SK-N-SH (cell line): ENCODE measurements at regions not wholly inside any gene's neighbourhood (a gene's known extent, or its start where the extent isn't known, plus 50 kb on each side); places are given as distances from the start of the nearest gene placed in this dataset.

Experiments used
- CTCF ChIA-PET: fragments of 300-600, 350-600 bp; formaldehyde crosslinking; extraction: SDS; loops from one replicate; lab custom pipeline; 2021; lab: Yijun Ruan, JAX
- POLR2A ChIA-PET: fragments of 350-600 bp; sonication (Branson Sonifier 250); formaldehyde crosslinking; extraction: SDS; loops from one replicate; lab custom pipeline; 2020; ENCODE audit warnings: antibody characterized with exemption, inconsistent platforms; lab: Yijun Ruan, JAX
- DNase-seq: peaks from one replicate; pipeline ENCODE4 v3.0.0; 2012
- H2AFZ ChIP-seq: fragments of 200-600 bp; sonication (generic); 2 replicates; pipeline ENCODE4 v1.8.1; 2016; ENCODE audit warnings: antibody characterized with exemption, mild to moderate bottlenecking, low read depth
- H3F3A ChIP-seq: fragments of 200-600 bp; sonication (generic); replicated peaks from 2 replicates; pipeline ENCODE3; 2016; ENCODE audit warnings: antibody characterized with exemption, mild to moderate bottlenecking; ENCODE audit not compliant: insufficient read depth
- H3K27ac ChIP-seq, 2 experiments: fragments of 200-500 bp in 1 of 2; fragments of 200-600 bp in 1 of 2; sonication (Bioruptor generic) in 1 of 2; sonication (generic), shearing (Covaris generic) in 1 of 2; 2 replicates each; pipeline versions ENCODE4 v1.5.1 to v1.6.1; 2014 to 2016; ENCODE audit warnings: low read depth in 2 of 2, inconsistent platforms in 1 of 2, low read length in 1 of 2, mild to moderate bottlenecking in 1 of 2, mixed read lengths in 1 of 2
- H3K27me3 ChIP-seq: fragments of 200-600 bp; sonication (generic), shearing (Covaris generic); 2 replicates; pipeline ENCODE4 v1.6.1; 2016; ENCODE audit warnings: mixed run types; ENCODE audit not compliant: insufficient read depth
- H3K36me3 ChIP-seq, 2 experiments: fragments of 200-500 bp in 1 of 2; fragments of 200-600 bp in 1 of 2; sonication (Bioruptor generic) in 1 of 2; sonication (generic) in 1 of 2; replicated peaks in 1 of 2; 2 replicates each; pipeline versions ENCODE3 to v1.5.1; 2014 to 2016; ENCODE audit warnings: low read length in 1 of 2, mild to moderate bottlenecking in 1 of 2; ENCODE audit not compliant: insufficient read depth in 2 of 2, control insufficient read depth in 1 of 2
- H3K4me1 ChIP-seq, 2 experiments: fragments of 200-500 bp in 1 of 2; fragments of 200-600 bp in 1 of 2; sonication (Bioruptor generic) in 1 of 2; sonication (generic), shearing (Covaris generic) in 1 of 2; 2 replicates each; pipeline versions ENCODE4 v1.5.1 to v1.6.1; 2014 to 2016; ENCODE audit warnings: low read depth in 1 of 2, low read length in 1 of 2, mixed run types in 1 of 2; ENCODE audit not compliant: insufficient read depth in 2 of 2, control insufficient read depth in 1 of 2
- H3K4me2 ChIP-seq: fragments of 200-600 bp; sonication (generic), shearing (Covaris generic); 2 replicates; pipeline ENCODE4 v1.6.1; 2017; ENCODE audit warnings: mixed run types
- H3K4me3 ChIP-seq, 2 experiments: fragments of 200-500 bp in 1 of 2; fragments of 200-600 bp in 1 of 2; sonication (Bioruptor generic) in 1 of 2; sonication (generic), shearing (Covaris generic) in 1 of 2; 2 replicates each; pipeline versions ENCODE4 v1.5.1 to v1.8.1; 2014 to 2016; ENCODE audit warnings: low read depth in 2 of 2, inconsistent platforms in 1 of 2, low read length in 1 of 2, mild to moderate bottlenecking in 1 of 2, mixed read lengths in 1 of 2, moderate library complexity in 1 of 2
- H3K79me2 ChIP-seq: fragments of 200-600 bp; sonication (generic); 2 replicates; pipeline ENCODE4 v1.8.1; 2017; ENCODE audit warnings: mild to moderate bottlenecking; ENCODE audit not compliant: insufficient read depth
- H3K9ac ChIP-seq: fragments of 200-600 bp; sonication (generic); 2 replicates; pipeline ENCODE4 v1.6.1; 2017; ENCODE audit warnings: mixed run types
- H3K9me2 ChIP-seq: fragments of 200-600 bp; sonication (generic); 2 replicates; pipeline ENCODE4 v1.6.1; 2017; ENCODE audit warnings: mixed run types
- H3K9me3 ChIP-seq: fragments of 200-600 bp; sonication (generic); 2 replicates; pipeline ENCODE4 v1.6.1; 2017; ENCODE audit warnings: mixed run types, mild to moderate bottlenecking, moderate library complexity
- H4K20me1 ChIP-seq: fragments of 200-600 bp; sonication (generic); 2 replicates; pipeline ENCODE4 v1.6.1; 2017; ENCODE audit warnings: mild to moderate bottlenecking, mixed run types; ENCODE audit not compliant: insufficient read depth
- CTCF ChIP-seq: fragments of 200-600 bp; sonication (generic); IDR thresholded peaks from 2 replicates; pipeline ENCODE4 v1.6.1; 2017; ENCODE audit warnings: antibody characterized with exemption, mild to moderate bottlenecking, moderate library complexity
- ELF1 ChIP-seq: IDR thresholded peaks from 2 replicates; pipeline ENCODE4 v1.4.0; 2012
- EP300 ChIP-seq, 2 experiments: IDR thresholded peaks; 2 replicates each; pipeline versions ENCODE4 v1.4.0 to v1.6.1; 2012; ENCODE audit warnings: borderline replicate concordance in 1 of 2, low read depth in 1 of 2, low read length in 1 of 2
- FOSL2 ChIP-seq: IDR thresholded peaks from 2 replicates; pipeline ENCODE4 v1.4.0; 2012; ENCODE audit warnings: low read depth, mild to moderate bottlenecking, moderate library complexity, borderline replicate concordance
- GATA2 ChIP-seq: sonication (generic); formaldehyde crosslinking; IDR thresholded peaks from 2 replicates; pipeline ENCODE4 v1.5.0; 2020; ENCODE audit warnings: mild to moderate bottlenecking, missing genetic modification reagents
- MAX ChIP-seq: IDR thresholded peaks from 2 replicates; pipeline ENCODE4 v1.4.0; 2012; ENCODE audit warnings: low read depth
- MEF2A ChIP-seq: IDR thresholded peaks from 2 replicates; pipeline ENCODE4 v1.4.0; 2012; ENCODE audit warnings: low read depth, borderline replicate concordance
- MXI1 ChIP-seq: IDR thresholded peaks from 2 replicates; pipeline ENCODE4 v1.6.1; 2012; ENCODE audit warnings: mild to moderate bottlenecking, low read depth, low read length, improper control_type of control experiment
- NFIC ChIP-seq: IDR thresholded peaks from 2 replicates; pipeline ENCODE4 v1.4.0; 2012; ENCODE audit warnings: borderline replicate concordance
- RAD21 ChIP-seq: IDR thresholded peaks from 2 replicates; pipeline ENCODE4 v1.6.1; 2012; ENCODE audit warnings: mild to moderate bottlenecking, low read length
- RCOR1 ChIP-seq: fragments of 150-350 bp; IDR thresholded peaks from 2 replicates; pipeline ENCODE4 v1.6.1; 2017; ENCODE audit warnings: antibody characterized with exemption, low read length
- RFX5 ChIP-seq: IDR thresholded peaks from 2 replicates; pipeline ENCODE4 v1.6.1; 2012; ENCODE audit warnings: mild to moderate bottlenecking, improper control_type of control experiment, low read length
- RXRA ChIP-seq: IDR thresholded peaks from 2 replicates; pipeline ENCODE4 v1.4.0; 2012; ENCODE audit warnings: low read depth, mild to moderate bottlenecking, borderline replicate concordance
- SMC3 ChIP-seq: IDR thresholded peaks from 2 replicates; pipeline ENCODE4 v1.6.1; 2012; ENCODE audit warnings: low read depth, low read length, improper control_type of control experiment
- TEAD4 ChIP-seq: IDR thresholded peaks from 2 replicates; pipeline ENCODE4 v1.4.0; 2012; ENCODE audit warnings: mild to moderate bottlenecking, borderline replicate concordance; ENCODE audit not compliant: insufficient read depth
- USF1 ChIP-seq: IDR thresholded peaks from 2 replicates; pipeline ENCODE4 v1.4.0; 2012; ENCODE audit warnings: low read depth, borderline replicate concordance
- USF2 ChIP-seq: fragments of 150-350 bp; IDR thresholded peaks from 2 replicates; pipeline ENCODE4 v1.6.1; 2017; ENCODE audit warnings: antibody characterized with exemption, low read length, low read depth, borderline replicate concordance
- ZBTB33 ChIP-seq: IDR thresholded peaks from 2 replicates; pipeline ENCODE4 v1.4.0; 2012; ENCODE audit warnings: low read depth, borderline replicate concordance
- WGBS: methylation state at CpG from one replicate; pipeline ENCODE4 v1.1.6; 2017; ENCODE audit warnings: low lambda C conversion rate; 5-methylcytosine and 5-hydroxymethylcytosine counted together

GRCh38 chr6:22668717-22669116 lies 99.4 kb downstream of the HDGFL1 start:
- WGBS, result 83% methylated on average over 3 of the region's 3 CpGs

More at GRCh38 chr6:22668717-22669116, 99.4 kb downstream of the HDGFL1 start:
- H3F3A ChIP-seq, result no peaks in the 10 kb centered on the region
- H3K9me2 ChIP-seq, result no peaks in the 10 kb centered on the region
- no peaks in the 10 kb centered on the region for H3K9me3 ChIP-seq
- H3K4me1 ChIP-seq, result no peaks in the 10 kb centered on the region
- H3K79me2 ChIP-seq, result no peaks in the 10 kb centered on the region
- ChIA-PET CTCF (no interaction called here), POLR2A (no interaction called here)
- no peak overlapping the region for H3K4me2 ChIP-seq
- H3K27me3 ChIP-seq, result no peaks in the 10 kb centered on the region
- H3K36me3 ChIP-seq, result no peaks in the 10 kb centered on the region
- H3K9ac ChIP-seq, result no peak overlapping the region
- H4K20me1 ChIP-seq, result no peaks in the 10 kb centered on the region
- H2AFZ ChIP-seq, result no peak overlapping the region
- H3K27ac ChIP-seq, result no peak overlapping the region; a peak in 1 of 4 replicates
- TF ChIP-seq MXI1 (no peak), MEF2A (no peak), RXRA (no peak), GATA2 (CRISPR knock-in tag) (no peak), NFIC (no peak), RAD21 (no peak), ELF1 (no peak), EP300 (IDR thresholded peaks at IDR 0.05; ENCODE audit: borderline replicate concordance in 1 of 2, low read depth in 1 of 2, low read length in 1 of 2) (no peak), USF1 (no peak), FOSL2 (no peak), SMC3 (no peak), ZBTB33 (no peak), RCOR1 (no peak), CTCF (no peak), TEAD4 (no peak), MAX (no peak), USF2 (no peak), RFX5 (no peak)
- TF ChIP-seq, all 33 proteins: peak for 0
- DNase-seq, result no peak
- H3K4me3 ChIP-seq, result no peak overlapping the region
